ENCODE measurements at regions not wholly inside any gene's neighbourhood (a gene's known extent, or its start where the extent isn't known, plus 50 kb on each side); places are given as distances from the start of the nearest gene placed in this dataset.

DNA sequence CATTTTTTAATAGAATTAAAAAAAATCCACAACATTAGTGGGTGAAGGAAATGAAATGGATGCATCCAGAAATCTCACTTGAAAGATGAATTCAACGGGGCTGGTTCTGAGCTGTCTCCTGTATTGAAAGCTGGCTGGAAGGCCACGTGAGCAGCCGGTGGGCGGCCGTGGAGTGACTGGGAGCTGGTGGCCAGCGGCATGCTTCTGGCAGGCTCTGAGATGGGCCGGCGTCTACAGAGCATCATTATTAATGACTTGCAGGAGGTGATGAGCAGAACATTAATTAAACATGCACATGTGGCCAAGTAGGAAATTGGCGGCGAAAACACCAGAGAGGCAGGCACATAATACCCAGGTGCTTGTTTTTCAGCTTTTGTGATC is 115.6 kb upstream of the LMO4 start:
- TF ChIP-seq, protein P1, sequence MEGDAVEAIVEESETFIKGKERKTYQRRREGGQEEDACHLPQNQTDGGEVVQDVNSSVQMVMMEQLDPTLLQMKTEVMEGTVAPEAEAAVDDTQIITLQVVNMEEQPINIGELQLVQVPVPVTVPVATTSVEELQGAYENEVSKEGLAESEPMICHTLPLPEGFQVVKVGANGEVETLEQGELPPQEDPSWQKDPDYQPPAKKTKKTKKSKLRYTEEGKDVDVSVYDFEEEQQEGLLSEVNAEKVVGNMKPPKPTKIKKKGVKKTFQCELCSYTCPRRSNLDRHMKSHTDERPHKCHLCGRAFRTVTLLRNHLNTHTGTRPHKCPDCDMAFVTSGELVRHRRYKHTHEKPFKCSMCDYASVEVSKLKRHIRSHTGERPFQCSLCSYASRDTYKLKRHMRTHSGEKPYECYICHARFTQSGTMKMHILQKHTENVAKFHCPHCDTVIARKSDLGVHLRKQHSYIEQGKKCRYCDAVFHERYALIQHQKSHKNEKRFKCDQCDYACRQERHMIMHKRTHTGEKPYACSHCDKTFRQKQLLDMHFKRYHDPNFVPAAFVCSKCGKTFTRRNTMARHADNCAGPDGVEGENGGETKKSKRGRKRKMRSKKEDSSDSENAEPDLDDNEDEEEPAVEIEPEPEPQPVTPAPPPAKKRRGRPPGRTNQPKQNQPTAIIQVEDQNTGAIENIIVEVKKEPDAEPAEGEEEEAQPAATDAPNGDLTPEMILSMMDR (IDR thresholded peaks at IDR 0.05) = no peak
- TF ChIP-seq EZH2 (IDR thresholded peaks at IDR 0.05) = no peak
- no peak for TF ChIP-seq EZH2phosphoT487 (IDR thresholded peaks at IDR 0.05)
